GM12891 (cell line): ENCODE measurements at regions not wholly inside any gene's neighbourhood (a gene's known extent, or its start where the extent isn't known, plus 50 kb on each side); places are given as distances from the start of the nearest gene placed in this dataset.

Experiments
- PAX5 ChIP-seq: IDR thresholded peaks from 2 replicates; pipeline ENCODE4 v1.6.1; 2011; ENCODE audit warnings: low read length, moderate library complexity, mild to moderate bottlenecking; ENCODE audit not compliant: insufficient read depth, severe bottlenecking
- POLR2A ChIP-seq: IDR thresholded peaks from 2 replicates; pipeline ENCODE4 v1.6.1; 2011; ENCODE audit warnings: low read depth, low read length, control low read depth
- POLR2AphosphoS5 ChIP-seq: IDR thresholded peaks from 2 replicates; pipeline ENCODE4 v1.6.1; 2011; ENCODE audit warnings: low read depth, low read length, control low read depth
- TAF1 ChIP-seq: IDR thresholded peaks from 2 replicates; pipeline ENCODE4 v1.6.1; 2011; ENCODE audit warnings: low read depth, low read length, control low read depth

- TF ChIP-seq POLR2A (no peak), POLR2AphosphoS5 (no peak), PAX5 (no peak), TAF1 (no peak)
Observed at GRCh38 chr3:67856718-67857117, 202.3 kb upstream of the SUCLG2 start.
